SK-N-SH treated with all-trans-retinoic acid at 6 μM for 48 hours (cell line): ENCODE measurements at regions not wholly inside any gene's neighbourhood (a gene's known extent, or its start where the extent isn't known, plus 50 kb on each side); places are given as distances from the start of the nearest gene placed in this dataset.

Source experiments
- ATAC-seq: fragments of 200-7000 bp; cut with Tn5 transposase; 3 replicates; pipeline ENCODE4 v1.9.1; 2020; ENCODE audit warnings: mild to moderate bottlenecking, moderate library complexity
- BACH2 ChIP-seq: fragments of 250-450 bp; sonication (Bioruptor Pico); IDR thresholded peaks from 2 replicates; pipeline ENCODE4 v1.9.0; 2021; ENCODE audit warnings: mild to moderate bottlenecking, borderline replicate concordance
- CREB5 ChIP-seq: fragments of 250-450 bp; sonication (Bioruptor Pico); IDR thresholded peaks from 2 replicates; pipeline ENCODE4 v1.5.1; 2020; ENCODE audit warnings: low read depth, mild to moderate bottlenecking, moderate library complexity
- CSDC2 ChIP-seq: fragments of 250-450 bp; sonication (Bioruptor Pico); IDR thresholded peaks from 2 replicates; pipeline ENCODE4 v1.5.0; 2020; ENCODE audit warnings: mild to moderate bottlenecking, moderate library complexity
- CSRNP3 ChIP-seq: fragments of 250-450 bp; sonication (Bioruptor Pico); IDR thresholded peaks from 2 replicates; pipeline ENCODE4 v1.5.1; 2021; ENCODE audit warnings: mild to moderate bottlenecking, moderate library complexity
- ESRRG ChIP-seq: fragments of 250-450 bp; sonication (Bioruptor Pico); IDR thresholded peaks from 2 replicates; pipeline ENCODE4 v1.6.1; 2021; ENCODE audit warnings: mild to moderate bottlenecking
- PATZ1 ChIP-seq: fragments of 250-450 bp; sonication (Bioruptor Pico); IDR thresholded peaks from 2 replicates; pipeline ENCODE4 v1.8.0; 2020; ENCODE audit warnings: mild to moderate bottlenecking, moderate library complexity, borderline replicate concordance
- PPARA ChIP-seq: fragments of 250-450 bp; sonication (Bioruptor Pico); IDR thresholded peaks from 2 replicates; pipeline ENCODE4 v1.5.0; 2020; ENCODE audit warnings: mild to moderate bottlenecking, borderline replicate concordance
- RARB ChIP-seq: fragments of 250-450 bp; sonication (Bioruptor Pico); IDR thresholded peaks from 2 replicates; pipeline ENCODE4 v1.8.0; 2021; ENCODE audit warnings: mild to moderate bottlenecking, moderate library complexity
- SNAI2 ChIP-seq: fragments of 250-450 bp; sonication (Bioruptor Pico); IDR thresholded peaks from 2 replicates; pipeline ENCODE4 v1.5.0; 2020; ENCODE audit warnings: mild to moderate bottlenecking, moderate library complexity
- TCF4 ChIP-seq: fragments of 250-450 bp; sonication (Bioruptor Pico); IDR thresholded peaks from 2 replicates; pipeline ENCODE4 v1.8.0; 2021; ENCODE audit warnings: mild to moderate bottlenecking, moderate library complexity, borderline replicate concordance
- TOX ChIP-seq: fragments of 250-450 bp; sonication (Bioruptor Pico); IDR thresholded peaks from 2 replicates; pipeline ENCODE4 v1.8.0; 2021; ENCODE audit warnings: mild to moderate bottlenecking, moderate library complexity, borderline replicate concordance
- TSHZ2 ChIP-seq: fragments of 250-450 bp; sonication (Bioruptor Pico); IDR thresholded peaks from 2 replicates; pipeline ENCODE4 v1.5.0; 2020; ENCODE audit warnings: mild to moderate bottlenecking, moderate library complexity
- ZC3H10 ChIP-seq: fragments of 250-450 bp; sonication (Bioruptor Pico); IDR thresholded peaks from 2 replicates; pipeline ENCODE4 v1.5.1; 2021; ENCODE audit warnings: mild to moderate bottlenecking, moderate library complexity
- ZFP3 ChIP-seq: fragments of 250-450 bp; sonication (Bioruptor Pico); IDR thresholded peaks from 2 replicates; pipeline ENCODE4 v1.5.0; 2020; ENCODE audit warnings: mild to moderate bottlenecking, moderate library complexity
- ZFP30 ChIP-seq: fragments of 450-650 bp; formaldehyde crosslinking; IDR thresholded peaks from 2 replicates; pipeline ENCODE4 v1.5.0; 2022; ENCODE audit warnings: mild to moderate bottlenecking, moderate library complexity
- ZNF565 ChIP-seq: fragments of 450-650 bp; formaldehyde crosslinking; conservative IDR thresholded peaks from 2 replicates; pipeline ENCODE4 v1.5.0; 2020; ENCODE audit warnings: low read depth, mild to moderate bottlenecking, moderate library complexity
- ZNF70 ChIP-seq: fragments of 450-650 bp; formaldehyde crosslinking; IDR thresholded peaks from 2 replicates; pipeline ENCODE4 v1.5.0; 2020; ENCODE audit warnings: mild to moderate bottlenecking, moderate library complexity
- ZNF8 ChIP-seq: fragments of 450-650 bp; formaldehyde crosslinking; IDR thresholded peaks from 2 replicates; pipeline ENCODE4 v1.5.0; 2020; ENCODE audit warnings: mild to moderate bottlenecking, moderate library complexity

GRCh38 chr9:22580788-22581187 is 134.2 kb downstream of the DMRTA1 start:
- TF ChIP-seq ZNF565, result no peak
- no peak for TF ChIP-seq SNAI2 (CRISPR knock-in tag)
- no peak for TF ChIP-seq ZFP3 (CRISPR knock-in tag)
- TF ChIP-seq ZNF70 (CRISPR knock-in tag), result no peak
- no peak for ATAC-seq

- TF ChIP-seq CREB5 (no peak), ZC3H10 (CRISPR knock-in tag) (no peak), TSHZ2 (CRISPR knock-in tag) (no peak), PPARA (CRISPR knock-in tag) (no peak), ZNF70 (CRISPR knock-in tag) (no peak), SNAI2 (CRISPR knock-in tag) (no peak), ESRRG (CRISPR knock-in tag) (no peak), CSRNP3 (CRISPR knock-in tag) (no peak), PATZ1 (CRISPR knock-in tag) (no peak), CSDC2 (CRISPR knock-in tag) (no peak), ZFP30 (CRISPR knock-in tag) (no peak), RARB (CRISPR knock-in tag) (no peak), ZNF8 (no peak)
- no peak for ATAC-seq
These were observed 135.6 kb downstream of the DMRTA1 start for GRCh38 chr9:22582221-22582620.

- no peak for ATAC-seq
- TF ChIP-seq TCF4 (CRISPR knock-in tag) (no peak), TSHZ2 (CRISPR knock-in tag) (no peak), TOX (CRISPR knock-in tag) (no peak), BACH2 (CRISPR knock-in tag) (no peak), PATZ1 (CRISPR knock-in tag) (no peak), RARB (CRISPR knock-in tag) (no peak), ZFP3 (CRISPR knock-in tag) (no peak)
These were observed 142.3 kb downstream of the DMRTA1 start for GRCh38 chr9:22588918-22589317.
